SU-DHL-6 (cell line): ENCODE measurements at regions not wholly inside any gene's neighbourhood (a gene's known extent, or its start where the extent isn't known, plus 50 kb on each side); places are given as distances from the start of the nearest gene placed in this dataset.

ENCODE experiments used
- CTCF ChIP-seq: fragments of 200-600 bp; sonication (generic); IDR thresholded peaks from one replicate; pipeline ENCODE4 v1.5.1; 2017; ENCODE audit warnings: antibody characterized with exemption, mild to moderate bottlenecking, low read length, moderate library complexity; ENCODE audit not compliant: insufficient read depth, poor library complexity, severe bottlenecking
- EZH2phosphoT487 ChIP-seq: fragments of 200-600 bp; sonication (generic), shearing (Covaris generic); conservative IDR thresholded peaks from 2 replicates; pipeline ENCODE4 v1.6.1; 2018; ENCODE audit warnings: mild to moderate bottlenecking, antibody characterized with exemption, low read length, moderate library complexity, mixed read lengths

GRCh38 chr15:69590932-69591524 is 138.4 kb downstream of the RPLP1 start:
- TF ChIP-seq CTCF (no peak), EZH2phosphoT487 (no peak)
